OCI-M1 (cell line): ENCODE measurements at regions not wholly inside any gene's neighbourhood (a gene's known extent, or its start where the extent isn't known, plus 50 kb on each side); places are given as distances from the start of the nearest gene placed in this dataset.
"Not testable (repeated sequence)": the region's sequence is repeated elsewhere in the genome, so short reads cannot be mapped to it uniquely, and the experiment has no call there.

Source experiments
- DNase-seq: peaks from one replicate; lab custom pipeline; 2025; lab: John Stamatoyannopoulos, UW

- no peak for DNase-seq
Observed at GRCh38 chr19:30103981-30104380, 161.9 kb downstream of the URI1 start.

DNA sequence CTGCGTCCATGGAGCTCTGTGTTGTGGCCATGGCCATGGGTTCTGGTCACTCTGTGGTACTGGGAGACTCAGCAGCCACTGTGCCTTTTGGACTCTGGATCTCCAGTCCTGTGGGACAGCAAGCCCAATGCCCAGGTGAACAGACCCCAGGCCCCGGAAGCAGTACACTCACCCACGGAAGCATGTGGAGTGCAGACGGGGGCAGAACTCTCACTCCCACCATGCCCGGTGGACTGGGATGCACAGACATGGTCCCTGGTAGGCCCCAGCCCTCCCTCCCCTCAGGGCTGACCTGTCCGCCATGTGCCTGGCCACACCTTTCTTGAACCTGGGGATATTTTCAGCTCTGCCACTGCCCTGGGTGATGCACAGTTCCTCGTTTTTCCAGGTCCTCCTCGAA, 163.3 kb downstream of the URI1 start:
- DNase-seq: no peak

DNA sequence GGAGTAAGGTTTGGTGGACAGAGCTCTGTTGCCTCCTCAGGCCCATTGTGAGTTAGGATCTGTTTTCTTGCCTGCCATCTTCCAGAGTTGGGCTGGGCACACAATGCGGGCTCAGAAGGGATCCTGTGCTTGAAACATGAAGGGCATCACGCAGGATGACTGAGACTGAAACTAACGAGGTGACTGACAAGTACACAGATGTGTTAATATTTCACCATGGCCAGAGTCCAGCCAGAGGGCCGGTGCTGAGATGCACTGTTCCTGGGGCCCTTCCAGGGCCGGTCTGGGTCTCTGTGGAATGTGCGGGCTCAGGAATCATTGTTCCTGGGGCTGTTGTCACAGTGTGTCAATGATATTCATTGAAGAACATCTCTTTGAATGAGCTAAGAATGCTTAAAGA, 163.7 kb downstream of the URI1 start:
- no peak for DNase-seq

- DNase-seq: no peak
Observed at GRCh38 chr19:30106417-30107095, 164.5 kb downstream of the URI1 start.

DNA sequence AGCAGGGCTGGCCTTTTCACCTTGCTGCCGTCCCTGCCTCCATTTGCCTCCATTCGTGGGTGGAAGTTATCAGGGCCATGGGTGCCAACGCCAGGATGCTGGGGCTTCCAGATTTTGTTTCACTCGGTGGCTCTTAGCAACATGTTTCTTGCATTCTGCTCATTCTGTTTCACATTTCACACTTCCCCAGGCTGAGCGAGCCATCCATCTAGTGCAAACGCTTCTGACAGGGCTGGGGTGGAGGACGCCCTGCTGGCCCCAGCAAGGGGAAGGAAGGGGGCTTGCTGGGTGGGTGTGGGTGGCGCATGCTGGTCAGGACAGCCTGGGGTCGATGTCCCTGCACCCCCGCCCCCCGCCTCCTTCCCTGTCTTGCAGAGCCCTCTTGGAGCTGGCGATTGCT, 165.2 kb downstream of the URI1 start:
- no peak for DNase-seq

DNA sequence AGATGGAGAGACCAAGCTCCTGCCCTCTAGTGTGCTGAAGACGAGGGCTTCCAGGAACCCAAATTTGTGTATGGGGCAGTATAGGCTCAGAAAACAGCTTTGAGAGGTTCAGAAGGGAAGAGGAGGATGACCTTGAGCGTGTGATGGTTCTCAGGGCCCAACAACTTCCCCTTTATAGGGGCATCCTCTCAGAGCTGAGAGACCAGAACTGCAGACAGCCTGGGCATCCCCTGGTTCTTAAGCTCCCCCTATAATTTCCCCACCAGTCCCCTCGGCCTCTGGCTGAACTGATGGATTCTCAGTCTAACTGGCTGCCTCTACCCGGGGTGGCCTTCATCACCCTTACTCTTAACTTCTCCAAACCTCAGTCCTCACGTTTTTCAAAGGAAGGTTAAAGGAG, 167.5 kb downstream of the URI1 start:
- no peak for DNase-seq

GRCh38 chr19:30111021-30111855, 169.2 kb downstream of the URI1 start:
- no peak for DNase-seq

- no peak for DNase-seq
Observed at GRCh38 chr19:30112171-30112570, 170.1 kb downstream of the URI1 start.

- DNase-seq: no peak
Observed at GRCh38 chr19:30112666-30113065, 170.6 kb downstream of the URI1 start.

DNA sequence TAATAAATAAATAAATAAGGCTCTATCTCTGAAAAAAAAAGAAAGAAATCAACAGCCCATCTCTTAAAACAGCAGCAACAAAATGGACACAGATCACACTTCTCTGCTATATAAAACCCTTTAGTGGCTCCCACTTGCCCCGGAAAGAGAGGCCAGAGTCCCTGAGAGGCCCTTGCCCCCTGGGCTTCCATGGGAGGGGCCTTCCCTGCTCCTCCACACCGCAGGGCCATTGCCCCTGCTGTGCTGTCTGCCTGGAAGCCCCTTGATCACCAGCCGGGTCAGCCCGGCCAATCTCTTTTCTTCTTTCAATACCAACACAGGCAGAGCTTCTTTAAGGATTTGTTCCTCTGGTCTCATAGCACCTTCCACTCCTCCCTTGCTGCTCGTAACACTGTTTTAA, 171.1 kb downstream of the URI1 start:
- no peak for DNase-seq

DNA sequence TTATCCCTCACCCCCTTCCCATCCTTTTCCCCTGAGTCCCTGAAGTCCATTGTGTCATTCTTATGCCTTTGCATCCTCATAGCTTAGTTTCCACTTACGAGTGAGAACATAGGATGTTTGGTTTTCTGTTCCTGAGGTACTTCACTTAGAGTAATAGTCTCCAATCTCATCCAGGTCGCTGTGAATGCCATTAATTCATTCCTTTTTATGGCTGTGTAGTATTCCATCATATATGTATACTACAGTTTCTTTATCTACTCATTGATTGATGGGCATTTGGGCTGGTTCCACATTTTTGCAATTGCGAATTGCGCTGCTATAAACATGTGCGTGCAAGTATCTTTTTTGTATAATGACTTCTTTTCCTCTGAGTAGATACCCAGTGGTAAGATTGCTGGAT, 172.1 kb downstream of the URI1 start:
- DNase-seq: not testable (repeated sequence)

DNA sequence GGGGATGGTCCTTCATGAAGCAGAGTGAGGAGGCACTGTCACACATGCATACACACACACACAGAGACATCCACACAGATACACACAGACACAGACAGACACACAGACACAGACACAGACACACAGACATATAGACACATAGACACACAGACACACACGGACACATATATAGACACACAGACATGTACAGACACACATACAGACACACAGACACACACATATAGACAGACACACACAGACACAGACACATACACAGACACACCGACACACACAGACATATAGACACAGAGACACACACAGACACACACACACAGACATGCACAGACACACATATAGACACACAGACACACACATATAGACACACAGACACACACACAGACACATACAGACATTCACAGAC, 173.9 kb downstream of the URI1 start:
- no peak for DNase-seq

GRCh38 chr19:30116530-30116929, 174.5 kb downstream of the URI1 start:
- no peak for DNase-seq

DNA sequence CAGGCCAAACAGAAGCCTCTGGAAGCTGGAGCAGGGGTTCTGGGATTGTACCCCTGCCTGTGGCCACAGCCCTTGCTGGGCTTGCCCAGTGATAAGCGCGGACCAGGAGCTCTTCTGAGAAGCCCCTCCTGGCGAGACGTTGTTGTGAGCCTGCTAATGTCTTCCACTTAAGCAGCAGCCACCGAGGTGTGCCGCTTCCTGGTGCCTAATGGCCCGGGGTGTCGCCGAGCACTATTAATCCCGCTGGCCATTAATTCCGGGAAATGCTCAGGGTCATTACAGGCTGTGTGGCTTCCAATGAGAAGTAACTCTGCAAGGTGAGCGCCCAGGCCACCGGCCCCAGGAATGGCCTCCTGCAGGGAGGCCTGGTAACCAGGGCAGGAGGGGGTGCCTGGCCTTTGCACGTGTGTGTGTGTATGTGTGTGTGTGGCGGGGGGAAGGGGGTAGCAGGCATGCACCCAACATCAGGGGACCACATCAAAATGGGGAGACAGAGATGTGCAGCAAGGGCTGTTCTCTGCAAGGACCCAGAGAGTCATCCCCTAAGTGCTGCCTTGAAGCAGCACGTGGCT, 175.0 kb downstream of the URI1 start:
- no peak for DNase-seq

DNA sequence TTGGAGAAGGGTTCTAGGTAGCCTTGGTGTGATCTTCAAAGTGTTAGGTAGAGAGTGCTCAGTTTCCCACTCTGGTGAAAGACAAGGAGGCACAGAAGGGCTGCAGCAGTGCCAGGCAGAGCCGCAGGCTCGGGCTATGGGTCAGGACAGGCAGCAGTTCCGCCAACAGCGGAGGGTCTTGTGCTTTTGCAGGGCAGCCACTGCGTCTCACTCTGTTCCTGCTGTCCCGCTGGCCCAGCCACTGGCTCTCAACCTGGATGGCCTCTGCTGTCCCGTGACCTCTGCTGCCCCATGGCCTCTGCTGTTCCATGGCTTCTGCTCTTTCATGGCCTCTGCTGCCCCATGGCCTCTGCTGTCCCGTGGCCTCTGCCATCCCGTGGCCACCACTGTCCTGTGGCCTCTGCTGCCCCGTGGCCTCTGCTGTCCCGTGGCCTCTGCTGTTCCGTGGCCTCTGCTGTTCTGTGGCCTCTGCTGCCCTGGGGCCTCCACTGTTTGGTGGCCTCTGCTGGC, 175.7 kb downstream of the URI1 start:
- no peak for DNase-seq

DNA sequence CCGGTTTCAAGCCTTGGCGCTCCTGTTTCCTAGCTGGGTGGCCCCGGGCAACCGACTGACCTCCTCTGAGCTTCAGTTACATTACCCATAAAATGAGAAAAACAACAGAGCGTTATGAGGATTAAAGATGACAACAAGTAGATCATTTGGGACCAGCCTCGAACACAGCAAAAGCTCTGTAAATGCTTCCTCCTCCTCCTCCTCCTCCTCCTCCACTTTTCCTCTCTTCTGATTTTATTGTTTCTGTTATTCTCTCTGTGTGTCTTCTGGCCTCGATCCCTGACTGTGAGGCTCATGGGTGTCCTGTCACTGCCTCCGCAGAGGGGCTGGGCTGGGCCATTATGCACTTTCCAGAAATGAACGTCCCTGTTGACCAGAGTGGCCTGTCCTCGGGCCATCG, 176.2 kb downstream of the URI1 start:
- no peak for DNase-seq

- DNase-seq: no peak
Observed at GRCh38 chr19:30118760-30119159, 176.7 kb downstream of the URI1 start.

GRCh38 chr19:30119180-30119908, 177.3 kb downstream of the URI1 start:
- no peak for DNase-seq

DNA sequence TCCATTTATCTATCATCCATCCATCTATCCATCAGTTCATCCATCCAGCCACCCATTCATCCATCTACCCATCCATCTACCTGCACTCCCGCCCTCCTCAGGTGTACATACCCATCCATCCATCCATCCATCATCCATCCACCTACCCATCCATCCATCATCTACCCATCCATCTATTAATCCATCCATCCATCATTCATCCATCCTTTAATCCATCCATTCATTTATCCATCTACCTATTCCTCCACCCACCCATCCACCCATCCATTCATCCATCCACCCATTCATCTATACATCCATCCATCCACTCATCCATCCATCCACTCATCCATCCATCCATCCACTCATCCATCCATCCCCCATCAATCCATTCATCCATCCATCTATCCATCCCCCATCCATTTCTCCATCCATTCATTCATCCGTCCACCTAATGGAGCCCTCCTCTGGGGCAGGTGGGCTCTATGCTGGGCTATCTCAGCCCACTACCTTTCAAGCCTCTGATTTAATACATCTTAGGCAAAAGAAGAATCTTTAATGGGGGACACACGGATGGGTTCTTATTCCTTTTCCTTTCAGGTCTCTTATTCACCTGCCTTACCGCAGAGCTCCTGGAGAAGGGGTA, 178.9 kb downstream of the URI1 start:
- no peak for DNase-seq

DNA sequence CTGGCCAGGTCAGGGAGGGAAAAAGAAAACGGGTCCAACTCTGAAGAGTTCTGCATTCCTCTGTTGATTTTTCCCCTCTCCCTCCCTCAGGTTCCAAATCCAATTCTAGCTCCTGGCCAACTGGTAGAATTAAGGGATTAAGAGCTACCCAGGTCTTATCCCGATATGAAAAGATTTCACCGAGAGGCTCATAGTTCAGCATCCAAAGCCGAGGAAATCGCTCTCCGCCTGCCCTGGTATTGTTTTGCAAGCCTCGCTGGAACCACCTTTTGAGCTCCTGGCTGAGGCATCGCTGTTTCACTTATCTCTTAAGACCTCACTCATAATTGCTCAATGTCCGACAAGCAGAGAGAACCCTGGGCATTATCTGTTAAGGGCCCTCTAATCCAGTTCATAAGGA, 180.4 kb downstream of the URI1 start:
- DNase-seq: no peak

- DNase-seq: no peak
Observed at GRCh38 chr19:30123119-30123518, 181.1 kb downstream of the URI1 start.

- no peak for DNase-seq
Observed at GRCh38 chr19:30123611-30124010, 181.6 kb downstream of the URI1 start.
